H1 (cell line): ENCODE measurements at regions not wholly inside any gene's neighbourhood (a gene's known extent, or its start where the extent isn't known, plus 50 kb on each side); places are given as distances from the start of the nearest gene placed in this dataset.

ENCODE experiments used
- ASH2L ChIP-seq: fragments of 200-600, 300-600 bp; sonication (generic); IDR thresholded peaks from one replicate; pipeline ENCODE4 v1.7.1; 2017; ENCODE audit warnings: low read length
- CREB1 ChIP-seq: IDR thresholded peaks from 2 replicates; pipeline ENCODE4 v1.6.1; 2012; ENCODE audit warnings: inconsistent platforms
- TF ChIP-seq, protein P1 (sequence below): fragments of 300-600 bp; sonication (generic); IDR thresholded peaks from 2 replicates; pipeline ENCODE4 v1.7.1; 2012; ENCODE audit warnings: low read length, moderate library complexity, mild to moderate bottlenecking, inconsistent platforms; ENCODE audit not compliant: insufficient replicate concordance

DNA sequence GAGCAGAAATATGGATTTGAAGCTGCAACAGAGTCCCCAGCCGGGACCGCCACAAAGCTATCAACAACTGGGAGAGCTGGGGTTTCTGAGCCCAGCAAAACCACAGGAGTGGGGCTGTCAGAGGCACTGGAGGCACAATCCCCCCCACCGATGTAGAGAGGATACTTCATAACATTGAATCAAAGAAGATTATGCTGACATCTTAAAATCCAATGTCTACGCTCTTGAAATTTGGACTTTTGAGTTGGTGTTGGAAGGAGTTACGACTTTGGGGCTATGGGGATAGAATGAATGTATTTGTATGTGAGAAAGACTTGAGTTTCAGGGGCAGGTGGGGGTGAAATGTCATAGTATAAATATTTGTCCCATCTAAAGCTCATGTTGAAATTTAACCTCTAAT is 1121.6 kb upstream of the CDH8 start (continued):
- TF ChIP-seq, protein P1, sequence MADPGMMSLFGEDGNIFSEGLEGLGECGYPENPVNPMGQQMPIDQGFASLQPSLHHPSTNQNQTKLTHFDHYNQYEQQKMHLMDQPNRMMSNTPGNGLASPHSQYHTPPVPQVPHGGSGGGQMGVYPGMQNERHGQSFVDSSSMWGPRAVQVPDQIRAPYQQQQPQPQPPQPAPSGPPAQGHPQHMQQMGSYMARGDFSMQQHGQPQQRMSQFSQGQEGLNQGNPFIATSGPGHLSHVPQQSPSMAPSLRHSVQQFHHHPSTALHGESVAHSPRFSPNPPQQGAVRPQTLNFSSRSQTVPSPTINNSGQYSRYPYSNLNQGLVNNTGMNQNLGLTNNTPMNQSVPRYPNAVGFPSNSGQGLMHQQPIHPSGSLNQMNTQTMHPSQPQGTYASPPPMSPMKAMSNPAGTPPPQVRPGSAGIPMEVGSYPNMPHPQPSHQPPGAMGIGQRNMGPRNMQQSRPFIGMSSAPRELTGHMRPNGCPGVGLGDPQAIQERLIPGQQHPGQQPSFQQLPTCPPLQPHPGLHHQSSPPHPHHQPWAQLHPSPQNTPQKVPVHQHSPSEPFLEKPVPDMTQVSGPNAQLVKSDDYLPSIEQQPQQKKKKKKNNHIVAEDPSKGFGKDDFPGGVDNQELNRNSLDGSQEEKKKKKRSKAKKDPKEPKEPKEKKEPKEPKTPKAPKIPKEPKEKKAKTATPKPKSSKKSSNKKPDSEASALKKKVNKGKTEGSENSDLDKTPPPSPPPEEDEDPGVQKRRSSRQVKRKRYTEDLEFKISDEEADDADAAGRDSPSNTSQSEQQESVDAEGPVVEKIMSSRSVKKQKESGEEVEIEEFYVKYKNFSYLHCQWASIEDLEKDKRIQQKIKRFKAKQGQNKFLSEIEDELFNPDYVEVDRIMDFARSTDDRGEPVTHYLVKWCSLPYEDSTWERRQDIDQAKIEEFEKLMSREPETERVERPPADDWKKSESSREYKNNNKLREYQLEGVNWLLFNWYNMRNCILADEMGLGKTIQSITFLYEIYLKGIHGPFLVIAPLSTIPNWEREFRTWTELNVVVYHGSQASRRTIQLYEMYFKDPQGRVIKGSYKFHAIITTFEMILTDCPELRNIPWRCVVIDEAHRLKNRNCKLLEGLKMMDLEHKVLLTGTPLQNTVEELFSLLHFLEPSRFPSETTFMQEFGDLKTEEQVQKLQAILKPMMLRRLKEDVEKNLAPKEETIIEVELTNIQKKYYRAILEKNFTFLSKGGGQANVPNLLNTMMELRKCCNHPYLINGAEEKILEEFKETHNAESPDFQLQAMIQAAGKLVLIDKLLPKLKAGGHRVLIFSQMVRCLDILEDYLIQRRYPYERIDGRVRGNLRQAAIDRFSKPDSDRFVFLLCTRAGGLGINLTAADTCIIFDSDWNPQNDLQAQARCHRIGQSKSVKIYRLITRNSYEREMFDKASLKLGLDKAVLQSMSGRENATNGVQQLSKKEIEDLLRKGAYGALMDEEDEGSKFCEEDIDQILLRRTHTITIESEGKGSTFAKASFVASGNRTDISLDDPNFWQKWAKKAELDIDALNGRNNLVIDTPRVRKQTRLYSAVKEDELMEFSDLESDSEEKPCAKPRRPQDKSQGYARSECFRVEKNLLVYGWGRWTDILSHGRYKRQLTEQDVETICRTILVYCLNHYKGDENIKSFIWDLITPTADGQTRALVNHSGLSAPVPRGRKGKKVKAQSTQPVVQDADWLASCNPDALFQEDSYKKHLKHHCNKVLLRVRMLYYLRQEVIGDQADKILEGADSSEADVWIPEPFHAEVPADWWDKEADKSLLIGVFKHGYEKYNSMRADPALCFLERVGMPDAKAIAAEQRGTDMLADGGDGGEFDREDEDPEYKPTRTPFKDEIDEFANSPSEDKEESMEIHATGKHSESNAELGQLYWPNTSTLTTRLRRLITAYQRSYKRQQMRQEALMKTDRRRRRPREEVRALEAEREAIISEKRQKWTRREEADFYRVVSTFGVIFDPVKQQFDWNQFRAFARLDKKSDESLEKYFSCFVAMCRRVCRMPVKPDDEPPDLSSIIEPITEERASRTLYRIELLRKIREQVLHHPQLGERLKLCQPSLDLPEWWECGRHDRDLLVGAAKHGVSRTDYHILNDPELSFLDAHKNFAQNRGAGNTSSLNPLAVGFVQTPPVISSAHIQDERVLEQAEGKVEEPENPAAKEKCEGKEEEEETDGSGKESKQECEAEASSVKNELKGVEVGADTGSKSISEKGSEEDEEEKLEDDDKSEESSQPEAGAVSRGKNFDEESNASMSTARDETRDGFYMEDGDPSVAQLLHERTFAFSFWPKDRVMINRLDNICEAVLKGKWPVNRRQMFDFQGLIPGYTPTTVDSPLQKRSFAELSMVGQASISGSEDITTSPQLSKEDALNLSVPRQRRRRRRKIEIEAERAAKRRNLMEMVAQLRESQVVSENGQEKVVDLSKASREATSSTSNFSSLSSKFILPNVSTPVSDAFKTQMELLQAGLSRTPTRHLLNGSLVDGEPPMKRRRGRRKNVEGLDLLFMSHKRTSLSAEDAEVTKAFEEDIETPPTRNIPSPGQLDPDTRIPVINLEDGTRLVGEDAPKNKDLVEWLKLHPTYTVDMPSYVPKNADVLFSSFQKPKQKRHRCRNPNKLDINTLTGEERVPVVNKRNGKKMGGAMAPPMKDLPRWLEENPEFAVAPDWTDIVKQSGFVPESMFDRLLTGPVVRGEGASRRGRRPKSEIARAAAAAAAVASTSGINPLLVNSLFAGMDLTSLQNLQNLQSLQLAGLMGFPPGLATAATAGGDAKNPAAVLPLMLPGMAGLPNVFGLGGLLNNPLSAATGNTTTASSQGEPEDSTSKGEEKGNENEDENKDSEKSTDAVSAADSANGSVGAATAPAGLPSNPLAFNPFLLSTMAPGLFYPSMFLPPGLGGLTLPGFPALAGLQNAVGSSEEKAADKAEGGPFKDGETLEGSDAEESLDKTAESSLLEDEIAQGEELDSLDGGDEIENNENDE: no peak
- TF ChIP-seq CREB1 (no peak), ASH2L (no peak)
